HepG2 (cell line): ENCODE measurements at regions not wholly inside any gene's neighbourhood (a gene's known extent, or its start where the extent isn't known, plus 50 kb on each side); places are given as distances from the start of the nearest gene placed in this dataset.

Experiments used
- ATAC-seq: fragments of 200-7000 bp; cut with Tn5 transposase; 3 replicates; pipeline ENCODE4 v1.9.1; 2020; ENCODE audit warnings: mild to moderate bottlenecking, moderate library complexity
- BruUV-seq: library from RNA; stranded (reverse); fragments of 400-500 nt; replicated peaks from 2 replicates; lab custom pipeline; 2021; lab: Mats Ljungman, UMichigan
- CTCF ChIA-PET: fragments of 300-600 bp; formaldehyde crosslinking; extraction: SDS; loops from one replicate; lab custom pipeline; 2021; ENCODE audit warnings: low total read pairs, inconsistent platforms, low intra/inter-chr PET ratio; lab: Yijun Ruan, JAX
- POLR2A ChIA-PET: fragments of 350-600 bp; sonication (Branson Sonifier 250); formaldehyde crosslinking; loops from one replicate; lab custom pipeline; 2020; ENCODE audit warnings: antibody characterized with exemption, inconsistent platforms; lab: Yijun Ruan, JAX
- DNase-seq: peaks from one replicate; pipeline ENCODE4 v3.0.0-alpha.2; 2015; ENCODE audit warnings: low spot score
- FAIRE-seq: peaks from 3 replicates; lab custom pipeline; 2011; peaks lifted over from hg19 to GRCh38; lab: Jason Lieb, UNC
- H2AFZ ChIP-seq: one replicate; pipeline ENCODE4 v1.6.1; 2011; ENCODE audit warnings: low read length, inconsistent platforms
- H3K27ac ChIP-seq: fragments of 300-600 bp; 3 replicates; pipeline ENCODE4 v1.8.0; 2011; ENCODE audit warnings: mixed run types, mild to moderate bottlenecking, mixed read lengths, low read length, inconsistent platforms; ENCODE audit not compliant: insufficient read depth; ENCODE audit errors: extremely low read length
- H3K27me3 ChIP-seq, 2 experiments: fragments of 200-600 bp in 1 of 2; 2 replicates in 1 of 2; 3 replicates in 1 of 2; pipeline versions ENCODE4 v1.6.0 to v1.8.0; 2011; ENCODE audit warnings: low read length in 2 of 2, mild to moderate bottlenecking in 2 of 2, moderate library complexity in 2 of 2, inconsistent platforms in 1 of 2; ENCODE audit not compliant: insufficient read depth in 2 of 2, control insufficient read depth in 1 of 2
- H3K36me3 ChIP-seq, 2 experiments: fragments of 200-600 bp in 1 of 2; replicated peaks in 1 of 2; 2 replicates in 1 of 2; 3 replicates in 1 of 2; pipeline versions ENCODE4 v1.5.1 to v1.8.0; 2011; ENCODE audit warnings: low read length in 2 of 2, inconsistent platforms in 1 of 2; ENCODE audit not compliant: insufficient read depth in 2 of 2, control insufficient read depth in 1 of 2
- H3K4me1 ChIP-seq: 2 replicates; pipeline ENCODE4 v1.5.1; 2012; ENCODE audit warnings: low read length, inconsistent platforms; ENCODE audit not compliant: insufficient read depth
- H3K4me2 ChIP-seq: 2 replicates; pipeline ENCODE4 v1.6.0; 2011; ENCODE audit warnings: low read depth, low read length, inconsistent platforms
- H3K4me3 ChIP-seq, 3 experiments: fragments of 200-600 bp in 1 of 3; sonication (generic), shearing (Covaris generic) in 1 of 3; replicated peaks in 1 of 3; 2 replicates each; pipeline ENCODE4 v1.5.1; 2011 to 2016; ENCODE audit warnings: low read length in 3 of 3, inconsistent platforms in 2 of 3, low read depth in 2 of 3, mild to moderate bottlenecking in 2 of 3, control low read depth in 1 of 3, mixed read lengths in 1 of 3; ENCODE audit not compliant: insufficient read depth in 1 of 3
- H3K79me2 ChIP-seq: one replicate; pipeline ENCODE4 v1.6.1; 2011; ENCODE audit warnings: low read length, inconsistent platforms; ENCODE audit not compliant: insufficient read depth
- H3K9ac ChIP-seq: 2 replicates; pipeline ENCODE4 v1.6.0; 2011; ENCODE audit warnings: mild to moderate bottlenecking, low read depth, low read length, inconsistent platforms; ENCODE audit not compliant: insufficient read depth
- H3K9me3 ChIP-seq: 2 replicates; pipeline ENCODE4 v1.5.1; 2012; ENCODE audit warnings: mild to moderate bottlenecking, low read length
- H4K20me1 ChIP-seq: 2 replicates; pipeline ENCODE4 v1.6.0; 2011; ENCODE audit warnings: inconsistent platforms, mild to moderate bottlenecking, low read length, moderate library complexity; ENCODE audit not compliant: insufficient read depth
- ATF1 ChIP-seq: IDR thresholded peaks from 2 replicates; pipeline ENCODE4 v1.6.1; 2016; ENCODE audit warnings: mild to moderate bottlenecking, control low read depth
- CAMTA2 ChIP-seq: sonication (generic); formaldehyde crosslinking; IDR thresholded peaks from 2 replicates; pipeline ENCODE4 v1.4.0; 2020; ENCODE audit warnings: mild to moderate bottlenecking, missing genetic modification reagents, borderline replicate concordance
- E2F1 ChIP-seq: sonication (generic); formaldehyde crosslinking; IDR thresholded peaks from 2 replicates; pipeline ENCODE4 v1.5.0; 2020; ENCODE audit warnings: missing genetic modification reagents
- EHMT2 ChIP-seq: fragments of 200-600 bp; sonication (generic); IDR thresholded peaks from 2 replicates; pipeline ENCODE4 v1.7.0; 2017; ENCODE audit warnings: antibody characterized with exemption, low read depth, low read length, borderline replicate concordance
- GABPA ChIP-seq, 2 experiments: IDR thresholded peaks; 2 replicates each; pipeline ENCODE4 v1.6.1; 2011 to 2016; ENCODE audit warnings: low read depth in 2 of 2, low read length in 1 of 2, missing biosample characterization in 1 of 2, missing genetic modification characterization in 1 of 2
- HOXA5 ChIP-seq: sonication (generic); formaldehyde crosslinking; IDR thresholded peaks from 2 replicates; pipeline ENCODE4 v1.4.0; 2020; ENCODE audit warnings: missing genetic modification reagents
- HOXA7 ChIP-seq: sonication (generic); formaldehyde crosslinking; IDR thresholded peaks from 2 replicates; pipeline ENCODE4 v1.8.1; 2022; ENCODE audit warnings: mild to moderate bottlenecking, missing genetic modification reagents, moderate library complexity
- MAX ChIP-seq: IDR thresholded peaks from 2 replicates; pipeline ENCODE4 v1.6.1; 2012; ENCODE audit warnings: inconsistent platforms
- NCOA5 ChIP-seq: sonication (generic); formaldehyde crosslinking; IDR thresholded peaks from 2 replicates; pipeline ENCODE4 v1.4.0; 2020; ENCODE audit warnings: missing genetic modification reagents
- TFAP4 ChIP-seq: sonication (generic); IDR thresholded peaks from 2 replicates; pipeline ENCODE4 v1.6.1; 2016; ENCODE audit warnings: low read depth, borderline replicate concordance
- ZFX ChIP-seq: sonication (generic); formaldehyde crosslinking; IDR thresholded peaks from 2 replicates; pipeline ENCODE4 v1.4.0; 2020; ENCODE audit warnings: mild to moderate bottlenecking, low read depth, missing genetic modification reagents, moderate library complexity
- ZMYM4 ChIP-seq: sonication (generic); formaldehyde crosslinking; IDR thresholded peaks from 2 replicates; pipeline ENCODE4 v1.8.1; 2023; ENCODE audit warnings: mild to moderate bottlenecking, missing genetic modification reagents
- ZNF253 ChIP-seq: sonication (generic); formaldehyde crosslinking; IDR thresholded peaks from 2 replicates; pipeline ENCODE4 v1.8.0; 2022; ENCODE audit warnings: mild to moderate bottlenecking, missing genetic modification reagents, borderline replicate concordance
- ZNF256 ChIP-seq: sonication (generic); formaldehyde crosslinking; conservative IDR thresholded peaks from 2 replicates; pipeline ENCODE4 v1.4.0; 2020; ENCODE audit warnings: missing genetic modification reagents
- ZNF639 ChIP-seq: conservative IDR thresholded peaks from 2 replicates; pipeline ENCODE4 v1.6.1; 2018; ENCODE audit warnings: missing genetic modification reagents
- ZNF790 ChIP-seq: sonication (generic); formaldehyde crosslinking; IDR thresholded peaks from 2 replicates; pipeline ENCODE4 v1.8.0; 2022; ENCODE audit warnings: missing genetic modification reagents, mild to moderate bottlenecking, borderline replicate concordance
- ZNF839 ChIP-seq: sonication (generic); formaldehyde crosslinking; IDR thresholded peaks from 2 replicates; pipeline ENCODE4 v1.4.0; 2020; ENCODE audit warnings: missing genetic modification reagents, mild to moderate bottlenecking, borderline replicate concordance
- ZNF879 ChIP-seq: sonication (generic); formaldehyde crosslinking; IDR thresholded peaks from 2 replicates; pipeline ENCODE4 v1.8.1; 2023; ENCODE audit warnings: missing genetic modification reagents
- ZNF883 ChIP-seq: sonication (generic); formaldehyde crosslinking; IDR thresholded peaks from 2 replicates; pipeline ENCODE4 v1.5.1; 2020; ENCODE audit warnings: mild to moderate bottlenecking, missing genetic modification reagents; ENCODE audit errors: not compliant biosample characterization
- ZSCAN25 ChIP-seq: sonication (generic); formaldehyde crosslinking; IDR thresholded peaks from 2 replicates; pipeline ENCODE4 v1.8.0; 2022; ENCODE audit warnings: mild to moderate bottlenecking, missing genetic modification reagents
- WGBS: methylation state at CpG from one replicate; pipeline ENCODE4 v1.1.6; 2017; ENCODE audit warnings: low lambda C conversion rate; 5-methylcytosine and 5-hydroxymethylcytosine counted together
- in situ Hi-C: cut with HindIII; loops from 2 replicates; pipeline ENCODE4 v1.10.0; 2017; ENCODE audit warnings: low pct_unique_long_range_greater_than_20kb; ENCODE audit not compliant: extremely low pct_ligation_motif_present
- intact Hi-C: fragments of 100-400 bp; cut with micrococcal nuclease; formaldehyde crosslinking; loops from one replicate; pipeline ENCODE4 v1.10.0; 2022; ENCODE audit not compliant: unreplicated experiment

GRCh38 chr12:72974954-72975555 lies 702.9 kb downstream of the TRHDE start (continued):
- TF ChIP-seq MAX (no peak), ZNF253 (CRISPR knock-in tag) (no peak), ZNF839 (CRISPR knock-in tag) (no peak), ZNF256 (CRISPR knock-in tag) (no peak), ZNF883 (no peak), EHMT2 (no peak), CAMTA2 (CRISPR knock-in tag) (no peak), ZSCAN25 (CRISPR knock-in tag) (no peak), ZFX (CRISPR knock-in tag) (no peak), TFAP4 (no peak)

GRCh38 chr12:72978999-72979398 lies 706.8 kb downstream of the TRHDE start:
- DNase-seq = no peak
- Histone ChIP-seq H3K36me3 (no peaks in the 10 kb centered on the region), H2AFZ (no peak overlapping the region), H3K79me2 (no peaks in the 10 kb centered on the region), H3K4me2 (no peak overlapping the region), H3K27ac (no peak overlapping the region), H3K4me1 (no peaks in the 10 kb centered on the region), H3K9me3 (peaks cover 59% of the 10 kb centered on the region), H3K4me3 (no peak overlapping the region), H3K9ac (no peak overlapping the region), H3K27me3 (no peaks in the 10 kb centered on the region), H4K20me1 (no peaks in the 10 kb centered on the region)
- FAIRE-seq = no peak
- WGBS = 45% methylated on average over 4 of the region's 4 CpGs
- intact Hi-C loops = no loop called here
- ATAC-seq = no peak
- no TSS peak for BruUV-seq
- ChIA-PET POLR2A (no interaction called here), CTCF (no interaction called here)
- in situ Hi-C loops = no loop called here
- TF ChIP-seq NCOA5 (no peak), ZNF879 (CRISPR knock-in tag) (no peak), HOXA7 (no peak), ZMYM4 (CRISPR knock-in tag) (no peak), ATF1 (no peak), E2F1 (CRISPR knock-in tag) (no peak), ZNF639 (CRISPR knock-in tag) (no peak), HOXA5 (CRISPR knock-in tag) (no peak), ZNF790 (no peak), GABPA (IDR thresholded peaks at IDR 0.05; ENCODE audit: low read depth, low read length) (no peak), GABPA (CRISPR knock-in tag; IDR thresholded peaks at IDR 0.05; ENCODE audit: low read depth) (no peak)
